GM18520 (cell line): ENCODE measurements at regions not wholly inside any gene's neighbourhood (a gene's known extent, or its start where the extent isn't known, plus 50 kb on each side); places are given as distances from the start of the nearest gene placed in this dataset.

Source experiments
- ATAC-seq: cut with Tn5 transposase; IDR thresholded peaks from one replicate; pipeline ENCODE4 v1.9.1; 2021; ENCODE audit not compliant: unreplicated experiment

GRCh38 chr11:20311444-20311843 lies 52.1 kb upstream of the HTATIP2 start:
- no peak for ATAC-seq

- ATAC-seq, result no peak
These were observed 52.7 kb upstream of the HTATIP2 start for GRCh38 chr11:20310596-20311394.

- ATAC-seq, result no peak
These were observed 53.4 kb upstream of the HTATIP2 start for GRCh38 chr11:20310137-20310536.

GRCh38 chr11:20309231-20310025 lies 54.1 kb upstream of the HTATIP2 start:
- ATAC-seq, result no peak

- ATAC-seq, result no peak
These were observed 54.9 kb upstream of the HTATIP2 start for GRCh38 chr11:20308601-20309000.

- ATAC-seq, result no peak
These were observed 60.0 kb upstream of the HTATIP2 start for GRCh38 chr11:20303391-20303965.

- ATAC-seq, result no peak
These were observed 69.5 kb upstream of the HTATIP2 start for GRCh38 chr11:20293992-20294391.

GRCh38 chr11:20293531-20293930 lies 70.0 kb upstream of the HTATIP2 start:
- ATAC-seq, result no peak

GRCh38 chr11:20289732-20290131 lies 73.8 kb upstream of the HTATIP2 start:
- no peak for ATAC-seq

GRCh38 chr11:20283475-20283874 lies 80.0 kb upstream of the HTATIP2 start:
- ATAC-seq, result no peak

GRCh38 chr11:20278727-20279126 lies 84.8 kb upstream of the HTATIP2 start:
- ATAC-seq, result no peak

GRCh38 chr11:20277014-20277413 lies 86.5 kb upstream of the HTATIP2 start:
- ATAC-seq, result no peak

- ATAC-seq, result no peak
These were observed 87.2 kb upstream of the HTATIP2 start for GRCh38 chr11:20275987-20276965.

GRCh38 chr11:20274031-20274430 lies 89.5 kb upstream of the HTATIP2 start:
- no peak for ATAC-seq

GRCh38 chr11:20261526-20261925 lies 101.3 kb upstream of the DBX1 start:
- no peak for ATAC-seq

GRCh38 chr11:20260307-20260706 lies 100.0 kb upstream of the DBX1 start:
- ATAC-seq, result no peak

- ATAC-seq, result no peak
These were observed 99.2 kb upstream of the DBX1 start for GRCh38 chr11:20259506-20259905.

- no peak for ATAC-seq
These were observed 98.2 kb upstream of the DBX1 start for GRCh38 chr11:20258376-20258895.

- ATAC-seq, result no peak
These were observed 96.7 kb upstream of the DBX1 start for GRCh38 chr11:20256925-20257324.

- no peak for ATAC-seq
These were observed 93.5 kb upstream of the DBX1 start for GRCh38 chr11:20253796-20254195.

GRCh38 chr11:20251496-20251895 lies 91.2 kb upstream of the DBX1 start:
- no peak for ATAC-seq
